ENCODE measurements at regions not wholly inside any gene's neighbourhood (a gene's known extent, or its start where the extent isn't known, plus 50 kb on each side); places are given as distances from the start of the nearest gene placed in this dataset.

DNA sequence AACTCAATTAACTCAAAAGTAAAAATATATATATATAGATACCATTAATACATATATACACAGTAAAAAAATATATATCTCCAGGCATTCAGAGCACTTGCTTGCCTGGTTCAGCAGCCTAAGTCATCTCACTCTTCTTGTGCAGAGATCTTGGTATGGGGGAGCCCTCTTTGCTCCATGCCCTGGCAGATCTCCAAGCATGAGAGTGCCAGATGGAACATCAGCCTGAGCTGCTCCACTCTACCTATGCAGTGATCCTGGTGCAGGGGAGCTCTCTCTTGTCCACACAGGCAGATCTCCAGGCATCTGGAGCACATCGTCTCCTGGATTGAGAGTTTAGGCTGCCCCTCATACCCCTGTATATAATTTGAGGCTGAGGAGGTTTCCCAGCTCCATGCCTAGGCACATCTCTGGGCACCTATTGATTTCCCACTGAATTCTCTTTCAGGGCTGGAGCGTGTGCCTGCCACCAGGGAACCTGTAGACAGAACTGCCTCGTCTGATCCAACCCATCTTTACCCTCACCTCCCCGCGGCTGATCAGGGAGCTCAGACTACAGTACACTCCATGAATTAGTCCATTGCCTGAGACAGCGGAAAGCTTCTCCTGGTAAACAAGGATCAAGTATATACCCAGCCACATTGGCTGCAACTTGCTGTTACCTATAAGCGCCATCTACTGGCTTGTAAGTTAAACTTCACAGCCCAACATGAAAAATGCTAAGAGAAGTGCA, 342.4 kb upstream of the GRIA1 start:
- DNase-seq: peak; percentile 25

DNA sequence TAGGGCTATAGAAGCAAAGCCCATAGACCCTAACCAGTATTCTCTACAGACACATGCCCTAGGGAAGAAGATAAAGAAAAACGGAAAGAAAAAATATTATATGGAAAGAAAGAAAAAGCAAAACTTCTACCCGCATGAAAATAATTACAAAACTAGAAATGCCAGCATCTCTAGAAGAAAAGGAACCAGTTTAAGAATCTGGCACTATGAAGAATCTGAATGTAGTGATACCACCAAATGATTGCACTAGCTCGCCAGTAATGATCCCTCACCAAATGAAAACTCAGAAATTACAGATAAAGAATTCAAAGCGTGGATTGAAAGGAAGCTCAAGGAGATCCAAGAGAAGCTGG, 341.9 kb upstream of the GRIA1 start:
- no peak for DNase-seq

DNA sequence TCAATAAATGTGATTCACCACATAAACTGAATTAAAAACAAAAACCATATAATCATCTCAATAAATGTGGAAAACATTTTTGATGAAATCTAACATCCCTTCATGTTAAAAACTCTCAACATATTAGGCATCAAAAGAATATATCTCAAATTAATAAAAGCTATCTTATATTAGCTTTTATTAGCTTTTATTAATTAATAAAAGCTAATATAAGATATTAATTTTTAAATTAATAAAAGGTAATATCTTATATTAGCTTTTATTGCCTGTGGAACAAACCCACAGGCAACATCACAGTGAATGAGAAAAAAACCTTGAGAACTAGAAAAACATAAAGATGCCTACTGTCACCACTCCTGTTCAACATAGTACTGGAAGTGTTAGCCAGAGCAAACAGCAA, 338.9 kb upstream of the GRIA1 start:
- DNase-seq: no peak

DNA sequence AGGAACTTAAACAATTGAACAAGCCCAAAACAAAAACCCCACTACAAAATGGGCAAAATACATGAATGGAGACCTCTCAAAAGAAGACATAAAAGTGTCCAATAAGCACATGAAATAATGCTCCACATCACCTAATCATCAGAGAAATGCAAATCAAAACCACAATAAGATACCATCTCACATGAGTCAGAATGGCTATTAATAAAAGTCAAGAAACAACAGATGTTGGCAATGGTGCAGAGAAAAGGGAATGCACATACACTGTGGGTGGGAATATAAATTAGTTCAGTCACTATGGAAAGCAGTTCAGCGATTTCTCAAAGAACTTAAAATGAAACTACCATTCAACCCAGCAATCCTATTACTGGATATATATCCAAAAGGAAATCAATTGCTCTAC, 337.4 kb upstream of the GRIA1 start:
- no peak for DNase-seq

DNA sequence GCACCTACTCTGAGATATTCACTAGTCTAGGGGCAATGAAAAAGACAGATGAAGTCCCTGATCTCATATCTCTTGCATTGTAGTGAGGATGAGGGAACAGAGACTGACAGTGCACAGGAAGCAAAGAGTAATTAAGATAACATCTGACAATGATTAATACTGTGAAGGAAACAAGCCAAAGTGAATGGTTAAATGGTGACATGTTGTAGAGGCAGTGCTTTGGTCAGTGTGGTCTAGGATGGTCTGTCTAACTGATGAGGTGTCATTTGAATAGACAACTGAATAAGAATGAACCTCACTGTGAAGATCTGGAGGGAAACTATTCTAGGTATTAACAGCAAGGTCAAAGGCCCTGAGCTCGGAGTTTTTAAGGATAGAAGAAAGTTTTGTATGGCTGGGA, 333.3 kb upstream of the GRIA1 start:
- no peak for DNase-seq

DNA sequence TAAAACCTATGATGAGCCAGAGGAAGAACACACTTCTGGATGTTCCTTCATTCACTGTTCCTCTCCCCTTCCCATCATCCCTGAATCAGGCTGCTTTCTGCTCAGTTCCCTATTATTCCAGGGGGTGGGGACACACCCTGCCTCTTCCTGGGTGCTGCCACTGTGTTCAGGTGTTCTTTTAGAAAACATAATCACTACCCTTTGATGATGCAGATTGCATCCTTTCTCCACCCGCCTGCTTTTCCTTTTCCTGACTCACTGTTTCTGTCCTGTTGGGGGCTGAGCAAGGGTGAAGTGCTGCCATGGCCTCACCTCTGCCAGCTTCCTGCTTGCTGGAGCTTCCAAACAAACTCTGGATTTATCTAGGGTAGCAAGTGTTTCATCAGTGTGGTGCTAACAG, 331.9 kb upstream of the GRIA1 start:
- DNase-seq: no peak

DNA sequence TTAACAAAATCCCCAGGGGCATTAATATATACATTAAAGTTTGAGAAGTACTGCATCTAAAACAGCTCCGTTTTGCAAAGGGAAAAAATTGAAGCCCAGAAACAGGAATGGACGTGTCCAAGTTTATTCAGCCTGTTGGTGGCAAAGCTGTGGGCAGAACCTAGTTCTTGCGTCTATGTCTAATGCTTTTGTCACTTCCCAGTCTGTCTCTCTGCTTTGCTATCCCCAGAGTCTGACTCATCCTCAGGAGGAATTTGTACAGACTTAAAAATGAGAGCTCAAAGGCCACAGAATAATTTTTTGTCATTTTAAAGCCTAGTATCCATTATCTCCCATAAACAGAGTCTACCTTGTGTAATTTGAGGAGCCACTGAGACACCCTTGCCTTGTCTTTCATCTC, 330.9 kb upstream of the GRIA1 start:
- no peak for DNase-seq

DNA sequence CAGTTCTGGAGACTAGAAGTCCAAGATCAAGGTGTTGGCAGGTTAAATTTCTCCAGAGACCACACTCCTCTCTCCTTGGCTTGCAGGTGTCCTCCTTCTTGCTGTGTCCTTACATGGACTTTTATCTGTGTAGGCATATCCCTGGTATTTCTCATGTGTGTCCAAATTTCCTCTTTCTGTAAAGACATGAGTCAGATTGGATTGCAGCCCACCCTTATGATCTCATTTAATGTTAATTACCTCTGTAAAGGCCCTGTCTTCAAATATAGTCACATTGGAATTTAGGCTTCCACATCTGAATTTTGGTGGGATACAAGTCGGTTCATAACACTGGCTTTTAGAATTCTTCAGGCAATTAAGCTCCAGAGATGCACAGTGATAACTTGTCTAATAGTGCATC, 322.2 kb upstream of the GRIA1 start:
- DNase-seq: no peak

DNA sequence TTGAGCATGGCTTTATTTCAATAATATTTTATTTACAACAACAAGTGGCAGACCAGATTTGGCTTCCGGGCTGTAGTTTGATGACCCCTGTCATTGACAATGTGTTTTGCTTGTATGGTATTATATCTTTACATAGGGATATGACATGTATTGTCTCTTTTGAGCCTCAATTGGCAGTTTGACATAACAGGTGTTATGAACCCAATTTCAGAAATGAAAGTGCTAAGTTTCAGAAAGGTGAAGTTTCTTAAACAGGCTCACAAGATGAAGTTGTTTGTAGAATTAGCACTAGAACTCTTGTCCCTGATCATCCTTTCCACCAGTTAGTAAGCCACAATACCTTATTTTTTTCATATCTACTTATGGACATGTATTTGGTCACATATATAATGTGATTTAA, 303.0 kb upstream of the GRIA1 start:
- DNase-seq: no peak

DNA sequence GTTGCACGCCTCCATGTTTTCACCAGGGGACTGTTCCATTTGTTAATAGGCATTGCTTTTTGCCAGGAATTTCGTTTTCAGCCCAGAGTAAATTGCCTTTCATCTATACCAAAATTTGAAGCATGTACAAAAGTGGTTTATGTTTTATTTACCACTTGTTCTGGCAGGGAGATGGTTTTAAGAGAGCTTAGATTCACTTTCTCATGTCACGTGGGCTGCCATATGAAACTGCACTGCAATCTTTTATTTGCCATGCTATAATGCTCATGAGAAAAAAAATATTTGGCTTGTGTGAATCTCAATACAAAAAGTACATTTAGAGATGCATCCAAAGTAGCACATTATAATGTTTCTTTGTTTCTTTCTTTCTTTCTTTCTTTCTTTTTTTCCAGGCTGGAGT, 284.1 kb upstream of the GRIA1 start:
- no peak for DNase-seq

DNA sequence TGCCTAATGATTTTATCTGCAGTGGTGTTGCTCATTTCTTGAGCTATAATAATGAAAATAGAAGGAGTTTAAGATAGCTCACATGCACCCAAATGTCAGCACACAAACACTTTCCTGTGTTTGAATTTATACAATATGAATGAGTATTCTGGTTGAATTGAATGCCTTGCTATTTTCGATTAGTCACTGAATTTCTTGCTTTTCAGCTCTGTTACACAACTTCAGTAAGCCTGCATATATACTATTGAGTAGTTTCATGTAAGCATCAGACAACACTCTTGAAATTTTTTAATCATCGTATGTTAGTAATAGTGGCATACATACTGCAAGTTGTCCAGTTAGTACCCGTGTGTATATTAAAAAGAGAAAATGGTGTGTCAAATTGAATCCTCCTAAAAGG, 281.5 kb upstream of the GRIA1 start:
- no peak for DNase-seq

DNA sequence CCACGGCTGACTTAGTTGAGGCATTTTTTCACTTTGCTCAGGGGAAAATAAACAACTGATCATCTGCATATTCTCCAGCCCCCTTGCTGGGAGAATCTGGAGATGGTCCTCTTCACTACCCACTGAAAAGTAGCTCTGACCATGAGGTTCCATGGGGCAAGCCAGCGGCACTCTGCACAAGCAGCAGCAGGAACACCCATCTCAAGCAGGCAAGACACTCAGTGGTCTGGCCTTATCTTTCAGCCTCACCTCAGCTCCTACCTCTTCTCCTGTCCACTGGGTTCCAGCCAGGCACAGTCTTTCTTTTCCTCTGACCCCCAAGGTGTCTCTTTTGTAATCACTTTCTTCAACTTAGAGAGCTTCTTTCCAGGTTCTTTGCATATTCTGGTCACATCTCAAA, 280.8 kb upstream of the GRIA1 start:
- DNase-seq: no peak

DNA sequence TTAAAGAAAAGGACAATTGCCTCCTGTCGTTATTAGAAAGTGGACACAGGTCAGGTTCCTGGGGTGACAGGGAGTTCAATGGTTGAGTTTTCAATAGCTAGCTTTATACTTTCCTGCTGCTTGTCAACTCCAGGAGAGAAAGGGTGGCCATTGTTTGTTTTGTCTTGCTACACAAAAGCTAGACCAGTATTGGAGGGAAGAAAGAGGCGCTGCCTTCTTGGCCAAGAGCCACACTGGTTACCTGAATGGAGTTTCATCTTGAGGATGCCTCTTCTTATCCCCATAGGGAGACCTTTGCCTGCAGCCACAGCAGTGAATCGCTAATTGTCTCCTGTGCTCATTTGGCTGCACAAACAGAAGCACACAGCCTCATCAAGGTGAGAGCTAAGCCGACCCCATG, 279.4 kb upstream of the GRIA1 start:
- no peak for DNase-seq

DNA sequence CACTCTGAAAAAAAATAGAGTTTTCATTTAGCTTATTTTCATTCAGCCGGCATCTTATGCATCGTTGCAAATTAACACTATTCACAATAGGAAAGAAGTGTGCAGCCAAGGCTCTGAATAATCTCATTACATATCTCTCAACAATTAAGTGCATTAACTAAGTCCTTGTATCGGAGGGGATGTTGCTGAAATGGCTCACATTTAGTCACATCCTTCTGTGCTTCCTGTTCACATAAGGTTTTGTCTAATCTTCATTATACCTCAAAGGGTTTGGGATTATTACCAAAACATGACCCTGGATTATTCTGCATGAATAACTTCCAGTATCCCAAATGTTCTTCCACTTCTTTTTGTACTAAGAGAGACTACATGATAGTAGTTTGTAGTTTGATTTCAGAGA, 278.0 kb upstream of the GRIA1 start:
- no peak for DNase-seq

DNA sequence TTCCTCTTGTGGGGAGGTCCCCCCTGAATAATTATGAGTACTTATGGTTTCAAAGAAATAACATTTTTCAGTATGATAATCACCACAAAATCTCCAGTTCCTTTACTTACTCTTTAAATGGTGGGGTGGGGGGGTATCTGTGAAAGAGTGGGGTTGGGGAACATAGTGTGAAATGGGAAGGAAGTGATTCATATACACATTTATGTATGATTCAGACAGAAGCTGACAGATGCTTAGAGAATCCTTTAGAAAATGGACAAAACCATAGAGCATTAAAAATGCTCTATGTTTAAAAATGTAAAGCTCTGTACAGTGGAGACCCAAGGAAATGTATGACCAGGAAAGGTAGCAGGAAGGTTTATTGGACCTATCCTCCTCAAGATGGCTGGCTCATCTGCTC, 267.5 kb upstream of the GRIA1 start:
- DNase-seq: no peak

DNA sequence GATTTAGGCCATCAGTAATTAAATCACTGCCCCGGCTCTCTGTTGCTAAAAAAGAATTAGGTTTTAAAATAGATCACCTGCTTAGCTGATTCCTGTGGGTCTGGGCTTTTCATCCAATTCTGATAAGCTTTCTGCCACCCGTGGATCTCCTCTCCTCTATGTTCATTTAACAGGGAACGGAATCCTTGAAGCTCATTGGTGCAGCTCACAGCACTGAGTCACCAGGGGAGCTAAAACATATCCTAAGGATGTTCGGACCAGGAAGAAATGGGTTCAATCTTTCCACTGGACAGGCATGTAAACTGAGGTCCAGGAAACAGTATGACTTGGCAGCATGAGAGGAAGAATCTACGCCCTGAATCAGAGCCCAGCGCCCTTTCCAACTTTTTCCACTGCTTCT, 267.1 kb upstream of the GRIA1 start:
- DNase-seq: no peak

DNA sequence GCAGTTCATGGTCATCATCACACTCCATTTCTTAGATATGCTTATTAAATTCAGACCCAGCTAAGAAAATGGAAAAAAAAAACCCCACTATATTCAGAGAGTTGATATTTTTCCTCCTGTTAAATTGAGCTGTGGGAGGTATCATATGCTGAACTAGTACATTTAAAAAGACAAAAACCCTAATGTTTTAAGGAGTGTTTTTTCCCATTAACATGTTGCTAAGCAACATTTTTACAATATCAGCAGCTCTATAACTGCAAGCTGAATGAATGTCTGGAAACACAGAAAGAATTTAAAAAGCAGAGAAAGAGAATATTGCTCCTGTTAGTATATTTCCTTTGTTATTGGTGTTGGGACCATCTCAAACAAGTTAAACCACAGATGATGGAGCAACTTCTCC, 265.8 kb upstream of the GRIA1 start:
- DNase-seq: no peak

DNA sequence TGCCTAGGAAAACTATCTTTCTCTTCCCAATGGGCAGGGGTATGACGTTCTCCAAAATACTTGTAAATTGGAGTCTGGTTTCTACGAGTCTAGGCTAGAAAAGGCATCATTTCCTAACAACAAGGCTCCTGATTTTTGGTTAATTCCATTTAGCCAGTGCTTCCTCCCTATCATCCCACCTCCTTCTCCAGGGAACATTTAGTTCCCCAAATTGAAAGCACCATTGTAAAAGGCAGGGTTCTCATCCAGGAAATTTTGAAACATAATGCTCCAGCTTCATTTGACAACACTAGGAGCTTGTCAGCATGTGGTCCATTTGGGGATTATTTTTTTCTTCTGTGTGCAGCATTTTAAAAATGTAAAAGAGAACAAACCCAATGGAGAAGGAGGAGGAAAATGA, 256.5 kb upstream of the GRIA1 start:
- DNase-seq: no peak

DNA sequence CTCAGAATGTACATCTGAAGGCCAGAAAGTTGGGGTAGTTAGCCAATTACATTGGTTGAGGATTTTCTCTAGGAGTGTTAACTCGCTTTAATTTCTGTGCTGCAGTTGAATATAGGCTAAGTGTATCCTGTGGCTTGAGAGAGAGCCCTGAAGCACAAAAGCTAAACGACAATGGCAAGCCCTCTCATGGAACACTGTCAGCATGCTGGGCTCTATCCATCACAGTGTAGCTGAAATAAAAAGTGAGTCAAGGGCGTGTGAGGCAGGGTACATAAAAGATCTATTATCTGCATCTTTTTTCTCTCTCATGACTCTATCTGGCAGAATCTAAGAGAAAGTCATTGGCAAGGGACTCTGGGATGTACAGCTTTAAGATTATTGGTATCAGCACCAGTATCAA, 254.2 kb upstream of the GRIA1 start:
- DNase-seq: no peak

DNA sequence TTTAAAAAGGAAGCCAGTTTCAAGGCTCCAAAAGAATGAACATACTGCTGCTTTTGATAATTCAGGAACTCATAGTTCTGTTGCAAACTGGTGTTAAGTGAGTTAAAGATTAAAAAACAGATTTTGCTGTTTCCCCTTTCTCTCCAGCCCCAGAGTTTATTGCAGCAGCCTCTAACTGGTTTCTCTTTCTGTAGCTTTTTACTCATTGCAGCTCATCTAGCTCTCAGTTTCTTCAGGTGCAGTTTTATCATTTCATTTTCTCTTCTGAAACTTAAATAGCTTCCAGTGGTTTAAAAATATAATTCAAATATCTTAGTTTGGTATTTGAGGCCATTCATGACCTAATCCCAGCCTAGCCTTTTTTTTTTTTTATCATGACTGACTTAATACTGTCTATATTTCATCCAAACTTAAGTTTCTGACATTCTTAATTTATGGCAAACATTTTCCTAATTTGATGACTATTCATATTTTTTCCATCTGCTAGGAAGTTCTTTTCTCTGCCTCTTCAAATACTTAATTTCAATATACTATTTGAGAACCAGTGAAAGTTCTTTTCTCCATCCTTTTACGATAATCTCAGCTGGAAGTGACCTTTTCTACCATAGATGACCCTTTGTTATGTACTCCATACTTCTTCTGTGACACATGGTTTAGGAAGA, 252.7 kb upstream of the GRIA1 start:
- DNase-seq: no peak

DNA sequence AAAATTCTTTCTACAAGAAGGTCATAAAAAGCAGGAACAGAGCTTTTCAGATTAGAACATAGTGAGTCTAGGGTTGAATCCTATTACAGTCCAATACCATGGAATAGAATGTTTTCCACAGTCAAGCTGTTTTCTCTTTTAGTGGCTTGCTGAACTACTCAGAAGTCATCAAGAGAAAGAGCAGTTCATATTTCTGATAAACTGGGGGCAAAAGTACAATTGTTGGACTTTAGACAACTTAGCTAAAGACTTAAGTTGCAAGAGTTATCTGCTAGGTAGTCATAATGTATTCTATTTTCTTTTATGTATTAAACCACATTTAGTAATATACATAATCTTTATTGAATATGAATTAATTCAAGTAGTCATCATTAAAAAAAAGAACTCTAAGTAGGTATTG, 233.1 kb upstream of the GRIA1 start:
- DNase-seq: no peak

DNA sequence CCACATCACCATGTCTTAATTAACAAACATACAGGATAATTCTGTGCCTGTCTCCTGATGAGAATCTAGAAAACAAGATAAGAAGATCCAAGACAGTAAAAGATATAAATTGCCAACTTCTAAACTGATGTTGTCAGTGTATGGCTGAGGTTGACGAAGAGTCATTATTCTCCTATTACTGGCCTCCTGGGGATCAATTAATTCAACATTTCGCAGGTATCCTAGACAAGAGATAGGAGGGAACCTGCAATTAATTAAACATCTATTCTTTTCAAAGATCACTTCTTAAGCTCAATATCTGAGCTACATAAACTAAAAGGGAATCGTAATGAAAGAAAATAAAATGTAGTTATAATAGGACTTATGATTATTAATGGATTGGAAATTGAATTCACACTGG, 232.0 kb upstream of the GRIA1 start:
- DNase-seq: no peak

DNA sequence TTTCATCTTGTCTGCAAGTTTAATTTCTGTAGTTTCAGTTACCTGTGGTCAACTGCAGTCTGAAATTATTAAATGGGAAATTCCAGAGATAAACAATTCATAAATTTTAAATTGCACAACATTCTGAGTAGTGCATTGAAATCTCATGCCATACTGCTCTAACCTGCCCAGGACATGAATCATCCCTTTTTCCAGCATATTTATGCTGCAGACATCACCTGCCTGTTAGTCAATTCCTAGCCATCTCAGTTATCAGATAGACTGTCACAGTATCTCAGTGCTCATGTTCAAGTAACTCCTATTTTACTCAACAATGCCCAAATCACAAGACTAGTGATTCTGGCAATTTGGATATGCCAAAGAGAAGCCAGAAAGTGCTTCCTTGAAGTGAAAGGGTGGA, 223.0 kb upstream of the GRIA1 start:
- DNase-seq: no peak

DNA sequence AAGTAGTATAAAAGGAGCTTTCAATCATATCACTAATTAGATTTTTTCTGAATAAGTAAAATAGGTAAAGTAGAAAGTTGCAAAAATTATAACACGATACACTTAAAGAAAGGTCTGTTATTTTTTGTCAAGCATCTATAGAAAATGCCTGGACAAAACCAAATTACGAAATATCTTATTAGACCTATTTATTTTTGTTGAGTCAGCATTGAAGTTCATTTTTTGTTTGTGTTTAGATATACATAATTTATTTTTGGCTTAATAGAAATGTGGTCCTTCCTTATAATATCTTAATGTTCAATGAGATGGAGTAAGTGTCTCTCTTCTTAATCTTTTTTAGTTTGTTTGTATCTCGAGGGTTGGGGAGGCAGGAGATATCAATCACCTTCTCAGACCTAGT, 214.8 kb upstream of the GRIA1 start:
- DNase-seq: no peak

DNA sequence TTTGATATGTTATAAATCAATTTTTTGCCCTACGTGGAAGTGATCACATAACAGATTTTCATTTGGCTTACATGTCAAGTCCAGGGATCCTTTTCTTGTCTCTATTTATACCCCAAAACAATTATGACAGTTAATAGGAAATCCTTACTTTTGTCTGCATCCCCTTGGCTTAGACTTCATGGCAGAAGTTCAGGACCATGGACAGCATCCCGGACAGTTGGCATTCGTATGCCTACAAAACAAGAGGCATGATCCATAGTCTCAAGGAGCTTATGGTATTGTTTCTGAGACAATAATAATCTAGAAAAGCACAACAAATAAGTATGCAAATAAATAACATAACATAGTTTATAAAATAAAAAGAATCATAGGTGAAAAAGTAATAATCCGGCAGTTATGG, 214.3 kb upstream of the GRIA1 start:
- no peak for DNase-seq

Data from NCI-H510A (cell line).